Muscle of arm (tissue), 1 donor: ENCODE measurements at regions not wholly inside any gene's neighbourhood (a gene's known extent, or its start where the extent isn't known, plus 50 kb on each side); places are given as distances from the start of the nearest gene placed in this dataset.

Experiments used
- DNase-seq: peaks from one replicate; pipeline ENCODE4 v3.0.0-alpha.2; 2013

- no peak for DNase-seq
Observed at GRCh38 chr3:188097791-188098190, 56.2 kb upstream of the LPP start.

DNA sequence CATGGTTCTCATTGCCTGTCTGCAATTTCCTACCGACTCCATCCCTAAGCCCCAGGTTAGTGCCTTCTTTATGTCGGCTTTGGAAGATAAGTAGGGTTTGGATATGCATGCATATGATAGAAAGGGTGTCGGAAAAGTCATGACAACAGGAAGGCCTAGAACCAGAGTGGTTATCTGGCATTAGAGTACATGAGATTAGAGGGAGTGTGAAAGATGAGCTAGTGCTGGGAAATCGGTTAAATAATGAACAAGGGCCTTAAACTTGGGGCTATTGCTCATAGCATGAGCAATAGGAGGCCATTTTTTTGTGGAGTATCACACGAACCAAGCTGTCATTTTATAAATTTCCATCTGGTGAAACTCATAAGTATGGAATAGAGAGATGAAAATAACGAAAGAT lies 54.0 kb upstream of the LPP start:
- no peak for DNase-seq

GRCh38 chr3:188102861-188103547 lies 51.0 kb upstream of the LPP start:
- DNase-seq = no peak

DNA sequence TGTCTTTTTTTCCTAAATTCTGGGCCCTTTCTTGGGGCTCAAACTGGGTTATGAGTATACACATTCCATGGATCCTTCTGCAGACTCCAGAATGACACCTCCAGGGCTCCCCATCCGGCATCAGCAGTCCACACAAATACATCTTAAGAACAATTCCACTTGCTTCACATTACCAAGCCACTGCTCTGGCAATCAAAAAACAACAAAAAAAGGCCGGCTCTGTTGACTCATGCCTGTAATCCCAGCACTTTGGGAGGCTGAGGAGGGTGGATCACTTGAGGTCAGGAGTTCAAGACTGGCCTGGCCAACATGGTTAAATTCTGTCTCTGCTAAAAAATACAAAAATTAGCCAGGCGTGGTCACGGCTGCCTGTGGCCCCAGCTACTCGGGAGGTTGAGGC lies 49.9 kb upstream of the LPP start:
- no peak for DNase-seq
